Smooth muscle cell (in vitro differentiated cells): ENCODE measurements at regions not wholly inside any gene's neighbourhood (a gene's known extent, or its start where the extent isn't known, plus 50 kb on each side); places are given as distances from the start of the nearest gene placed in this dataset.
A peak's percentile ranks its signal among the peaks of the same experiment; 100 is the strongest.

Source experiments
- DNase-seq: peaks from one replicate; lab custom pipeline; 2025; ENCODE audit not compliant: unreplicated experiment; lab: John Stamatoyannopoulos, UW
- H2AFZ ChIP-seq: fragments of 200-600 bp; sonication (generic); 2 replicates; pipeline ENCODE4 v1.6.0; 2016; ENCODE audit warnings: antibody characterized with exemption, low read depth, mild to moderate bottlenecking
- H3F3A ChIP-seq: fragments of 200-600 bp; sonication (generic); 2 replicates; pipeline ENCODE4 v1.6.0; 2017; ENCODE audit warnings: antibody characterized with exemption, low read depth
- H3K27ac ChIP-seq: fragments of 200-600 bp; sonication (generic); 2 replicates; pipeline ENCODE4 v1.5.1; 2016; ENCODE audit warnings: low read depth, mild to moderate bottlenecking
- H3K27me3 ChIP-seq: fragments of 200-600 bp; sonication (generic); 2 replicates; pipeline ENCODE4 v1.6.1; 2016; ENCODE audit warnings: low read depth, mild to moderate bottlenecking
- H3K36me3 ChIP-seq: fragments of 200-600 bp; sonication (generic); 2 replicates; pipeline ENCODE4 v1.5.1; 2016; ENCODE audit warnings: low read depth
- H3K4me1 ChIP-seq: fragments of 200-600 bp; sonication (generic); 2 replicates; pipeline ENCODE4 v1.5.1; 2016; ENCODE audit warnings: low read depth
- H3K4me2 ChIP-seq: fragments of 200-600 bp; sonication (generic); 2 replicates; pipeline ENCODE4 v1.6.0; 2016; ENCODE audit warnings: mild to moderate bottlenecking
- H3K4me3 ChIP-seq: fragments of 200-600 bp; sonication (generic); 2 replicates; pipeline ENCODE4 v1.5.1; 2016; ENCODE audit warnings: mild to moderate bottlenecking
- H3K79me2 ChIP-seq: fragments of 200-600 bp; sonication (generic); 2 replicates; pipeline ENCODE4 v1.6.0; 2016; ENCODE audit warnings: low read depth, mild to moderate bottlenecking
- H3K9ac ChIP-seq: fragments of 200-600 bp; sonication (generic); 2 replicates; pipeline ENCODE4 v1.6.0; 2016; ENCODE audit warnings: low read depth
- H3K9me3 ChIP-seq: fragments of 200-600 bp; sonication (generic); replicated peaks from 2 replicates; pipeline ENCODE4 v1.5.1; 2016; ENCODE audit warnings: low read depth
- H4K20me1 ChIP-seq: fragments of 200-600 bp; sonication (generic); 2 replicates; pipeline ENCODE4 v1.6.0; 2016; ENCODE audit warnings: low read depth
- WGBS: methylation state at CpG from one replicate; pipeline ENCODE4 v1.1.7; 2016; ENCODE audit warnings: low lambda C conversion rate; 5-methylcytosine and 5-hydroxymethylcytosine counted together
- TF ChIP-seq, protein P1 (sequence below): fragments of 200-600 bp; sonication (generic); IDR thresholded peaks from 2 replicates; pipeline ENCODE4 v1.5.1; 2017; ENCODE audit warnings: borderline replicate concordance, mild to moderate bottlenecking, antibody characterized with exemption; ENCODE audit not compliant: insufficient read depth, poor library complexity, severe bottlenecking

DNA sequence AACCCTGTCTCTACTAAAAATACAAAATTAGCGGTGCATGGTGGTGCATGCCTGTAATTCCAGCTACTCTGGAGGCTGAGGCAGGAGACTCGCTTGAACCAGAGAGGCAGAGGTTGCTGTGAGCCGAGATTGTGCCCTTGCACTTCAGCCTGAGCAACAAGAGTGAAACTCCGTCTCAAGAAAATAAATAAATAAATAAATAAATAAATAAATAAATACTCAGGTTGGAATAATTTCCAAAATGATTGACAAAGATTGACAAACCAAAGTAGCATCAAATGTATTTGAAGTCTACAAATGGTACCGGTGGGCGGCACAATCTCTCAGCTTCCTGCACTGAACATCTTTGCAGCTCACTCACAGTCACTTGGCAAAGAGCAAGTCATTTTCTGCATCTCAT is 144.1 kb upstream of the NRSN1 start:
- Histone ChIP-seq H4K20me1 (no peaks in the 10 kb centered on the region), H3F3A (no peaks in the 10 kb centered on the region), H3K79me2 (no peaks in the 10 kb centered on the region), H3K36me3 (no peaks in the 10 kb centered on the region), H3K27me3 (no peaks in the 10 kb centered on the region), H3K9ac (no peak overlapping the region), H3K4me2 (no peak overlapping the region), H3K4me3 (no peak overlapping the region), H3K4me1 (no peaks in the 10 kb centered on the region), H2AFZ (peak overlapping the region; percentile 22), H3K9me3 (no peaks in the 10 kb centered on the region), H3K27ac (no peak overlapping the region)
- TF ChIP-seq, protein P1, sequence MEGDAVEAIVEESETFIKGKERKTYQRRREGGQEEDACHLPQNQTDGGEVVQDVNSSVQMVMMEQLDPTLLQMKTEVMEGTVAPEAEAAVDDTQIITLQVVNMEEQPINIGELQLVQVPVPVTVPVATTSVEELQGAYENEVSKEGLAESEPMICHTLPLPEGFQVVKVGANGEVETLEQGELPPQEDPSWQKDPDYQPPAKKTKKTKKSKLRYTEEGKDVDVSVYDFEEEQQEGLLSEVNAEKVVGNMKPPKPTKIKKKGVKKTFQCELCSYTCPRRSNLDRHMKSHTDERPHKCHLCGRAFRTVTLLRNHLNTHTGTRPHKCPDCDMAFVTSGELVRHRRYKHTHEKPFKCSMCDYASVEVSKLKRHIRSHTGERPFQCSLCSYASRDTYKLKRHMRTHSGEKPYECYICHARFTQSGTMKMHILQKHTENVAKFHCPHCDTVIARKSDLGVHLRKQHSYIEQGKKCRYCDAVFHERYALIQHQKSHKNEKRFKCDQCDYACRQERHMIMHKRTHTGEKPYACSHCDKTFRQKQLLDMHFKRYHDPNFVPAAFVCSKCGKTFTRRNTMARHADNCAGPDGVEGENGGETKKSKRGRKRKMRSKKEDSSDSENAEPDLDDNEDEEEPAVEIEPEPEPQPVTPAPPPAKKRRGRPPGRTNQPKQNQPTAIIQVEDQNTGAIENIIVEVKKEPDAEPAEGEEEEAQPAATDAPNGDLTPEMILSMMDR: no peak
- DNase-seq: no peak
- 89% methylated on average over 6 of the region's 6 CpGs for WGBS

DNA sequence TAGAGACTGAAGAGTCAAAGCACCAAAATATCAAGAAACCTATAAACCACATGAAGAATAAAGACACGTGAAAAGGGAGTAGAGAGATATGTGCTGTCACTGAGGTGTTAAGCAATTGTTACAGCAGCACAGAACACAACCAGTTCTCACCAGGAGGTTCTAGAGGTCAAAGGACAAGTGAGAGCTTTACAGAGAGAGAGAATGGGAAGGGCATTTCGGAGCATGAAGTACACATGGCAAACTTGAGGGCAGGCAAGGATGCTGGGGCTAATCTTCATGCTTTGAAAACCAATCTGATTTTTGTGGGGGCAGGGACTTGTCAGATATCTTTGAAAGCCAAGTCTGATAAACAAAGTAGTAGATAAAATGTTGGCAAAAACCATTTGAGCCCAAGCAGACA is 142.3 kb upstream of the NRSN1 start:
- H3K27me3 ChIP-seq: no peaks in the 10 kb centered on the region
- TF ChIP-seq, protein P1: no peak
- no peak overlapping the region for H3K4me2 ChIP-seq
- no peak overlapping the region for H2AFZ ChIP-seq
- no peak for DNase-seq
- no peaks in the 10 kb centered on the region for H3K9me3 ChIP-seq
- H3K9ac ChIP-seq: no peak overlapping the region
- H3K27ac ChIP-seq: no peak overlapping the region
- no peak overlapping the region for H3K4me3 ChIP-seq
- H3K36me3 ChIP-seq: no peaks in the 10 kb centered on the region
- H3K79me2 ChIP-seq: no peaks in the 10 kb centered on the region
- H3F3A ChIP-seq: no peaks in the 10 kb centered on the region
- no peaks in the 10 kb centered on the region for H4K20me1 ChIP-seq
- no peaks in the 10 kb centered on the region for H3K4me1 ChIP-seq
- 48% methylated on average over 2 of the region's 2 CpGs for WGBS

DNA sequence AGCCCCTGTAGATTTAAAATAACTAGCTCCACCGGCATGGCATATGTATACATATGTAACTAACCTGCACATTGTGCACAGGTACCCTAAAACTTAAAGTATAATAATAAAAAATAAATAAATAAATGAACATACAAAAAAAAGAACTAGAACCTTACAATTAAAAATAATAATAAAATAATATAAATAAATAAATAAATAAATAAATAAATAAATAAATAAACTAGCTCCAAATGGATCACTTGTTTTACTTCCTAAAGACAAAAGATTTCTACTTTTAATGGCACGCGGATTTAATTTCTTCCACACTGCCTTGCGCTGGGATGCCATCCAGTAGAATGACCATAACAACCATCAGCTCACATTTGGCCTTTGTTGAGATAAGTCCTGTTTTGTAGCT is 141.0 kb upstream of the NRSN1 start:
- Histone ChIP-seq H3K9ac (no peak overlapping the region), H3F3A (no peaks in the 10 kb centered on the region), H2AFZ (no peak overlapping the region), H4K20me1 (no peaks in the 10 kb centered on the region), H3K27ac (no peak overlapping the region), H3K27me3 (no peaks in the 10 kb centered on the region), H3K4me1 (no peaks in the 10 kb centered on the region), H3K9me3 (no peaks in the 10 kb centered on the region), H3K36me3 (no peaks in the 10 kb centered on the region), H3K79me2 (no peaks in the 10 kb centered on the region), H3K4me3 (no peak overlapping the region), H3K4me2 (no peak overlapping the region)
- DNase-seq: no peak
- TF ChIP-seq, protein P1: no peak
- WGBS: 98% methylated on average over 4 of the region's 4 CpGs

GRCh38 chr6:23989885-23990533 is 136.0 kb upstream of the NRSN1 start:
- no peaks in the 10 kb centered on the region for H4K20me1 ChIP-seq

More at GRCh38 chr6:23989885-23990533, 136.0 kb upstream of the NRSN1 start:
- 69% methylated on average over 3 of the region's 3 CpGs for WGBS
- no peak overlapping the region for H2AFZ ChIP-seq
- H3K4me1 ChIP-seq: no peaks in the 10 kb centered on the region
- H3K79me2 ChIP-seq: no peaks in the 10 kb centered on the region
- no peaks in the 10 kb centered on the region for H3F3A ChIP-seq
- TF ChIP-seq, protein P1: no peak
- no peak overlapping the region for H3K4me3 ChIP-seq
- no peak overlapping the region for H3K9ac ChIP-seq
- H3K36me3 ChIP-seq: no peaks in the 10 kb centered on the region
- no peak overlapping the region for H3K4me2 ChIP-seq
- no peak for DNase-seq
- H3K27ac ChIP-seq: no peak overlapping the region
- no peaks in the 10 kb centered on the region for H3K27me3 ChIP-seq
- no peaks in the 10 kb centered on the region for H3K9me3 ChIP-seq
